NCI-H1930 (cell line): ENCODE measurements at regions not wholly inside any gene's neighbourhood (a gene's known extent, or its start where the extent isn't known, plus 50 kb on each side); places are given as distances from the start of the nearest gene placed in this dataset.
A peak's percentile ranks its signal among the peaks of the same experiment; 100 is the strongest.

Source experiments
- DNase-seq, 2 experiments: peaks; one replicate each; lab custom pipeline; 2025; lab: John Stamatoyannopoulos, UW

DNA sequence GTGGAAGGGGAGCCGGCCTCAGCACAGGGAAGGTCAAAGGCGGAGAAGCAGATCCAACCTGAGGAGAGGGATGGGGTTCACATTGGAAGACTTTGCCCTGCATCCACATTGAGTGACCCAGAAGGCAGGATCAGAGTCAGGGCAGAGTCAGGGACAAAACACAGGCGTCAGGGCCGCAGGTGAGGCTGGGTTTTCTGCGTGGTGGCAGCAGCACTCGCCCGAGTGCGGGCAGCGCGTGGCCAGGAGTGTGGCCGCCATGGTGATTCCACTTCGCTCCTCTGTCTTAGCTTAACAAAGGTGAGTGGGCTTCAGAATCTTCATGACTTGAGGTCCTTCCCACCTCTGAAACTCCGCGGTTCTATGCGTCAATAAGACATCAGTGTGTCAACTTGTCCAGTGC lies 476.9 kb upstream of the SMIM21 start:
- no peak for DNase-seq

DNA sequence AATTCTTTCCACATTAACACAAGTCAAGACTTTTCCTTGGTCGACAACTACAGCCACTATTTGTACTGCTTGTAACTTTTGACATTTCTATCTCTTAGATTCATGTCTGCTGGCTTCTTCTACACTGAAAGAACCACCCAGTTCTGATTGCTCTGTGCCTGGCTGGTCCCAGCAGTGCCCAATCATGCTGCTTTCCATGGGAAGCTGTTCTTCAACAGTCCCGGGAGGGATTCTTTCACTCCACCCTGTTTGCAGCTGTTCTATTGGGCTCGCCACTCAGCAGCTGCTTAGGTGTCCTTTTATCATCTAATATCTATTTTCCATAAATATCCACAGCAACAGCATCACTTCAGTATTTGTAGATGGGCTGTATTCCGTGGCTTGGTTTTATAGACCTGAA lies 471.1 kb upstream of the SMIM21 start:
- no peak for DNase-seq

DNA sequence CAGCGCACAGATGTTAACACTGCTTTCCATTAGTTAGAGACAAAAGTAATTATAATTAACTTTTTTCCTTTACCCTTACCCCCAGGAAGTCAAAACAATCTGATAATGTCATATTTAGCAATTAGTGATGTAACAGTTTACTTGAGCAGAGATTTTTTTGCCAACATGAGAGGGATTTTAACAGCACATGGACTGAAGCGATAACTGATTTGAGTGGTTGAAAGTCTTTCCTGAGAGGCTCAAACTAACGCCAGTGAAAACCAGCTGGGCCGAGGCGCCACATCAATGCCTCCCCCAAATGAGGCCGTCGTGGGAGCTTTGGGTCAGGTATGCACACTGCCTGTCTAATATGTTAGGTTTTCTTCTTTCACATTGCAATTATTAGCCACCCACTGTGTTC lies 469.9 kb upstream of the SMIM21 start:
- DNase-seq = no peak

DNA sequence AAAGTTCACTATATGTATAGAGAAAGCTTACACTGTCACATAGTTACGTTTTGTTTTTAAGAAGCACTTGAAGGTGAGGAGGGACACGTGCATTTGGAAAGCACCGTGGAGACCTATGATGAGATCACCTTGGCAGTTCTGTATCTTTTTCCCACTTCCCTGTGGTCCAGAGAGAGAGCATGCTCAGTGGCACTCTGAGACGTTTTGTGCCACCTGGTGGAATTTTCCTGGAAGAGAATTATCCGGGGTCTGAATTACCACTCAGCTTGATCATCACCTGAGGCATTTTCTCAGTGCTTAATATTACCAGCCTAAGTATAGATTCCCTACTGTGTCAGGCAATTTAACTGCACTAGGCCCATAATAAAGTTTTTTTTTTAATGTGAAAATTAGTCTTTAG lies 469.4 kb upstream of the SMIM21 start:
- peak; percentile 28 to 46 for DNase-seq

DNA sequence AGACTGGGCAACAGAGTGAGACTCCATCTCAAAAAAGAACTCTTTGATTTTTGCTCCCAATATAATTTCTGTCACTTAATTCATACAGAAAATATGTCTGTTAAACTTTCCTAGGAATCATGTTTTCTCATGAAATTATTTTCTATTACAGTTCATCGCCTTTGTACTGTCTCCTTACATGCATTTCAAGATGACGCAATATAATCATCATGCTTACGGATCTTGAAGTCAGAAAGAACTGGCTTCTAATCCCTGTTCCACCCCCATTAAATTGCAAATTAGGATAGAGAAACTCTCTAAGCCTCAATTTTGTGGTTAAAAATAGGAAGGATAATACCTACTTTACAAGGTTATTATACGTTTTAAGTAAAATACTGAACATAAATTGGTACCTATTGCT lies 467.6 kb upstream of the SMIM21 start:
- no peak for DNase-seq

GRCh38 chr18:75884728-75885127 lies 457.2 kb upstream of the SMIM21 start:
- no peak for DNase-seq

GRCh38 chr18:75880925-75881504 lies 453.5 kb upstream of the SMIM21 start:
- no peak for DNase-seq

DNA sequence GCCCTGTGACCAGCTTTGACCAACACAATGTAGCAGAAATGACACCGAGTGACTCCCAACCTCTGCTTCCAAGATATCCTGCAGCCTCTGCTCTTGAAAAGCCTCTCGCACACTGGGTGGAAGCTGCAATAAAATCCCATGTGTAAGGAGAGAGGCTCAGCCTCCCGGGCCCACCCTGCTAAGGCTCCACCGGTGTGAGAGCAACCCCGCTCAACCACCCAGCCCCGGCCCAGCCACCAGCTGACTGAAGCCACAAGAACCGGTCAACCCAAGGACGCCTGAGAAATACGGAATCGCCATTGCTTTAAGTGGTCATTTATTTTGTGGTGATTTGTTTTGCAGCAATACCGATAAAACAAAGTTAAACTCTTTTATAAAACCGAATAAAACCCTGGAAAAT lies 452.8 kb upstream of the SMIM21 start:
- no peak for DNase-seq

DNA sequence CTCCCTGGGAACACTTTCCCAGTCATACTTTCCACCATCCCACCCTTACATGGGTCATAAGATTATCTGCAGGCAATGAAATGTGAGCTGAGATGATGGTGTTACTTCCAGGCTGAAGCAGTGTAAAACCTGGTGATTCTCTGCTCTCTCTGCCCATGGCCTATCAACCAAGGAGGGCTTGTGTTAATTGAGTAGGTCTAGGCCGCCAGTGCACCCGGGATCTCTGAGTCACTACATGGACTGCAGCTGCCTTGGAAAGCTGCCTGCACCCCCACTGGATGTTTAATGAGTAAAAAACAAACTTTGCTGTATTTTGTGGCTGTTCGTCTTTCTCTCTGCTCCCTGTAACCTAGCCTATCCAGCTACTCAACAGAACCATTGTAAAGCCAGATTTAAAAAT lies 451.7 kb upstream of the SMIM21 start:
- DNase-seq = no peak

- no peak for DNase-seq
These were observed 448.1 kb upstream of the SMIM21 start for GRCh38 chr18:75875559-75875958.

GRCh38 chr18:75874401-75875089 lies 447.0 kb upstream of the SMIM21 start:
- DNase-seq = no peak

DNA sequence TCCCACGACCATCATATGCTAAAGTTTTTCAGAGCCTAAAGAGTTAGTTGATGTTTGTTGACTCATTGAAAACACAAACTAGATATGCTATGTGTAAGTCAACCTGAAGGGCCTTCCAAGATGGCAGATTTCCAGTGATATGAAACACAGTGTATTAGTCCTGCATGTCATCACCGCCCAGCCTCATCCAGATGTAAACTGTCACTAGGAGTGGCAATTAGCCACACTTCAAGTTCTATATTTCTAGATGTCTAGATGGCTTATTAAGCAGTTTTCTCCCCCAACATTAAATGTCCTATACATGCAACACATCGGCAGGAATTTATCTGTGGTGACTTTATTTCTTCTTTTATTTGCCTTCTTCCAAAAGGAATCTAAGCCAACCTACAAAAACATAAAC lies 444.1 kb upstream of the SMIM21 start:
- DNase-seq = no peak

DNA sequence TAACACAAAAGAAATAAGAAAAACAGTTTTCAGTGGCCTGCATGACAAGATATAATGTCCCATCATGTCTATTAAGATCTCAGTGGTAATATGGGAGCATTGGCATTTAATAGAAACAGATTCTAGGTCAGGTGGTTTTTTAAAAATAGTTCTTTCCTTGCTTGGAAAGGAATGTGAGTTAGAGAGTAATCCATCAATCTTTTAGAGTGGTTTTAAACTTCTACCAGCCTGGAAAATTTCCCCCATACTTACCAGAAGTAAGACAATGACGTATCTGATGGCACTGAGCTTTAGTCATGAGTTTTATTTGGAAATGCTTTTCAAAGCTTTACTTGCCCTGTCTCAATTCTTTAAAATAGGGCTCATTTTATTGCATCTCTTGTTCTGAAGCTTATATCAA lies 441.7 kb upstream of the SMIM21 start:
- no peak for DNase-seq

DNA sequence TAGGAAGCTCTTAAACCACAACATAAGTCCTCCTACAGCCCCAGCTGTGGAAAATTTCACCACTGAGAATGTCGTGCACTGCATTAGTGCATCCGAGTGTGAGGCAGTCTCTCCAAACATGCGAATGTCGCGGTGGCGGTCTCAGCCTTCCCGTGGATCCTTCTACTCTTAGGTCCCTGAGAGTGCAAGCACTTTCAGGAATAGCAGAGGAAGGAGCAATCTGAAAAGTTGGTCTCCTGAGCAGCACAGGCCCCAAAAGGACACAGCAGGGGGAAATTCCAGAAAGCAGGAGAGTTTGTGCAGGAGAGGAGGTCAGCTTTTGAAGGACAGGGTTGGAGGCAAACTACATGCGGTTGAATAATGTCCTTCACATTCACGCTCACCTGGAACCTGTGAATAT lies 440.5 kb upstream of the SMIM21 start:
- no peak for DNase-seq

DNA sequence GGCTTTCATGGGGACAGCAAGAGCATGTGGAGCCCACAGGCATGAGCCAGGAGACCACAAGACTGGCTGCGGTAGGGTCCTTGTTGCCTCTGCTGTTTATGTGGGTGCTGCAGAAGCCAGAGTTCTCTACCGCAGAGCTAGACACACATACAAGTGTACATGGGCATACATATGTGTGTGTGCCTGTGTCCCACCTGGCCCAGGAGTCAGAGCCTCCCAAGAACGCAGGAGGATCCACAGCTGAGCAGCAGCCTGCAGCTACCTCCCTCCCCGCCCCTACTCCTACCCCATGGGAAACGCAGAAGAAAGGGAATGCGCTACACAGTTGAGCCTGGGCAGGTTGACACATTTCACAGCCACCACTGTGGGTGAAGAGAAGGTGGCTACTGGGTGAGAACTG lies 438.1 kb upstream of the SMIM21 start:
- DNase-seq = no peak

- no peak for DNase-seq
These were observed 437.3 kb upstream of the SMIM21 start for GRCh38 chr18:75864816-75865215.

DNA sequence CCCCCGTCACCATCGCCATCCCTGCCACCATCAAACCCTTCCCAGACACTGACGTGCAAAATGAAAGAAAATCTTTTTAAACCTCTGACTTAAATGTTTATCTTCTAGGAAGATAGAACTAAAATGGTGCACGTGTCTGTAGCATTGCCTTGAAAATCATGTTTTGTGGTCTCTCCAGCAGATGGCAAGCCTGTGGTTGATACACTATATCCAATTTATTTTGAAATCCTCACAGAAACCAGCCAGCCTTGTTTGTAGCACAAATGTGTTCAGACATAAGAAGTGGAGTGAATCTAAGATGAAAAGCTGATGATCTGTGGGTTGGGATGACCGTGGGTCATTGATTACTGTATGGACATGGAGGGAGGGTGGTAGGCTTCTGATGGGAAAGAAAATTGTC lies 436.2 kb upstream of the SMIM21 start:
- DNase-seq = no peak

GRCh38 chr18:75862458-75862857 lies 435.0 kb upstream of the SMIM21 start:
- DNase-seq = no peak

DNA sequence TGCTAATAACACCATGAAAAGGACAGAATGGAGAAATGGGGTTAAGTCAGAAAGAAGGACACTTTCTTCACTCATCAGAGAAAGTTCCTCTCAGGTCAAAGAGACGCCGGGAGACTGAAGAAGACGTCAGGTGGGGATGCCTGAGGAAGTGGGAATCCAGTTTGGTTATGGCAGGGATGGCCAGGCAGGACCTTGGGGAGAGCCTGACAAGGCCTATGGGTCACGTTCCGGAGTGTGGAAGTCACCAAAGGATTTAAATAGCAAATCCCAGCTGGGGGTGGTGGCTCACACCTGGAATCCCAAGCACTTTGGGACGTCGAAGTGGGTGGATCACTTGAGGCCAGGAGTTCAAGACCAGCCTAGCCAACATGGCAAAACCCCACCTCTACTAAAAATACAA lies 432.7 kb upstream of the SMIM21 start:
- no peak for DNase-seq

- DNase-seq = no peak
These were observed 432.0 kb upstream of the SMIM21 start for GRCh38 chr18:75859533-75859932.

GRCh38 chr18:75858754-75859153 lies 431.3 kb upstream of the SMIM21 start:
- DNase-seq = no peak

- no peak for DNase-seq
These were observed 430.1 kb upstream of the SMIM21 start for GRCh38 chr18:75857558-75857957.

GRCh38 chr18:75854808-75855207 lies 427.3 kb upstream of the SMIM21 start:
- DNase-seq = no peak

- no peak for DNase-seq
These were observed 426.7 kb upstream of the SMIM21 start for GRCh38 chr18:75854174-75854573.
